ENCODE measurements at regions not wholly inside any gene's neighbourhood (a gene's known extent, or its start where the extent isn't known, plus 50 kb on each side); places are given as distances from the start of the nearest gene placed in this dataset.

DNA sequence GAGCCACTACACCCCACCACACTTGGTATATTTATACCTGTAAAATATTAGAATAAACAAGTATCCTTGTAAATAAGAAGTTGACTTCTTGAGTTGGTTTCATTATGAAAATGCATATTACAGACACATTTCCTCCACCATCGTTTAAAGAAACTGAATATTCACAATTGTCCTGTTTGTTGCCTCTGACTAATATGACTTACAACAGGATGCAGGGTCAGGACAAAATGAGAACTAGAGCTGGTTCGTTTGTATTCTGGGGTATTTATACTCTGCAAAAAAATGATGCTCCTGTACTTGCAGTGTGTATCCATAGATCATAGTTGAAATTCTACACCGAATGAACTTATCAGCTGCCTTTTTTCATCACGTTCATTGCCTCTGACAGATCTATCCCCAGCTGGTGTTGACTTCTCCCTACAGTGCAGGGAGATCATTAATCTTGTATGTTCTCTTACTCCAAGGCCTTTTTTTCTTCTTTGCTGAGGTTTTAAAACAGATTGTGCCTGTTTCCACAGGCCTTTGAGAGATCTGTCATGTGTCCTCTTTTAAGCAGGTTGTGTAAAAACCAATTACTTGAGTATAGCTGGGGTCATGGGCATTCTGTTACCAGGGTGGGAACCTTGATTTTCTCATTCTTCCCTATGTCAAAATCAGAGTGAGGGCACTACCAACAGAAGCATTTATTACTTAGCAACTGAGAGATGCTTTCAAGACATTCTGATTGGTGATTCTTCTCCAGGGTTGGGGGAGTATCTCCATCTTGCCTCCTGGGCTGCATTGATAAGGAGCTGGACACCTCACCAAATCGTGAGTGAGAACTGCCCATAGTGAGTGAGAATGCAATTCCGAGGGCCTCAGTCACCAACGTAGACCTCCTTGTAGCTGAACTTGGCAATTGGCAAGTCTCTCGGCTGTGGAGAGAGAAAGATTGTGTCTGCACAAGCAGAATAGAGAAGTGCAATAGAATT, 78.8 kb upstream of the CD83 start:
- Histone ChIP-seq H3K9ac (ENCODE audit: low read length) (no peak overlapping the region), H3K79me2 (ENCODE audit: insufficient read depth, low read length) (no peaks in the 10 kb centered on the region), H3K9me3 (ENCODE audit: control insufficient read depth in 1 of 2, insufficient read depth in 1 of 2, low read depth in 1 of 2, low read length in 2 of 2) (no peaks in the 10 kb centered on the region), H3K4me1 (ENCODE audit: control insufficient read depth in 1 of 2, insufficient read depth in 2 of 2, low read length in 2 of 2) (peaks cover 0 to 6% of the 10 kb centered on the region in 2 experiments; a peak in 2 of 4 replicates), H4K20me1 (ENCODE audit: insufficient read depth) (no peaks in the 10 kb centered on the region), H3K9me2 (ENCODE audit: insufficient read depth) (no peaks in the 10 kb centered on the region), H3K36me3 (ENCODE audit: control insufficient read depth in 1 of 2, insufficient read depth in 2 of 2, low read length in 2 of 2) (no peaks in the 10 kb centered on the region), H2AFZ (ENCODE audit: low read depth, low read length, poor library complexity, severe bottlenecking) (no peak overlapping the region), H3K4me2 (ENCODE audit: low read length) (no peak overlapping the region), H3K27ac (ENCODE audit: low read depth, low read length) (no peak overlapping the region), H3K27me3 (ENCODE audit: insufficient read depth, low read length) (no peaks in the 10 kb centered on the region), H3K4me3 (replicated peaks in 1 of 2; ENCODE audit: low read depth in 1 of 2, low read length in 2 of 2) (no peak overlapping the region)
- POLR2A ChIA-PET, result no interaction called here
- no peak for TF ChIP-seq TCF7L2 (IDR thresholded peaks at IDR 0.05; ENCODE audit: borderline replicate concordance, extremely low read depth, insufficient read depth, insufficient read length)
- no peak for TF ChIP-seq CEBPB (IDR thresholded peaks at IDR 0.05; ENCODE audit: low read depth)
- no peak for TF ChIP-seq SIN3A (IDR thresholded peaks at IDR 0.05; ENCODE audit: low read depth)
- no peak for TF ChIP-seq SP1 (IDR thresholded peaks at IDR 0.05; ENCODE audit: low read depth)
- no peak for TF ChIP-seq EZH2phosphoT487 (IDR thresholded peaks at IDR 0.05; ENCODE audit: borderline replicate concordance)
- intact Hi-C loops (cut with micrococcal nuclease), result no loop called here
- DNase-seq (ENCODE audit: low read depth, low spot score) (no peak), ATAC-seq (no peak)
- RAD21 ChIA-PET (ENCODE audit: low non-redundant PET in 1 of 2, low total read pairs in 2 of 2, uncharacterized antibody in 2 of 2, unreplicated experiment in 2 of 2), result no interaction called here
- CTCF ChIA-PET, result interaction anchor here (1.4 to 3.0 kb wide), 4 partner anchors 7 to 130 kb away, joined by 3 to 18 read pairs (median 4); no protein-coding TSS in a partner anchor
- no TSS peak for BruUV-seq (replicated peaks)

DNA sequence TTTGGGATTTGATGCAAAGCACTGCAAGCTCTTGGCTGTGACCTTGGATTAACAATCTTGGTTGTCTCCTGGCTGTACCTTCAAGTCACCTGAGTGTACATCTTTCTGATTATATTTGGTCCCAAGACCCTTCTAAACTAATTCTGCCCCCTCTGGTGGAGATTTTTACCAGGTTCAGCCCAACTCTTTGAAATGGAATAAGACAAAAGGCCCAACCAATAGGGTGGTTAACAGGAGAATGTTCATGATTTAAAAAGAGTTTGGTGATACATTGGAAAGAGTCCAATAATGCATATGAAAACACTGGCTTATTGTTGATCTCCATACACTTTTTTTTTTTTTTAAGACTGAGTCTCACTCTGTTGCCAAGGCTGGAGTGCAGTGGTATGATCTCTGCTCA, 77.5 kb upstream of the CD83 start:
- no TSS peak for BruUV-seq (replicated peaks)
- Histone ChIP-seq H3K9ac (ENCODE audit: low read length) (no peak overlapping the region), H3K4me3 (replicated peaks in 1 of 2; ENCODE audit: low read depth in 1 of 2, low read length in 2 of 2) (no peak overlapping the region), H3K27ac (ENCODE audit: low read depth, low read length) (no peak overlapping the region), H3K36me3 (ENCODE audit: control insufficient read depth in 1 of 2, insufficient read depth in 2 of 2, low read length in 2 of 2) (no peaks in the 10 kb centered on the region), H2AFZ (ENCODE audit: low read depth, low read length, poor library complexity, severe bottlenecking) (no peak overlapping the region), H3K4me2 (ENCODE audit: low read length) (no peak overlapping the region), H3K4me1 (ENCODE audit: control insufficient read depth in 1 of 2, insufficient read depth in 2 of 2, low read length in 2 of 2) (peaks cover 0 to 6% of the 10 kb centered on the region in 2 experiments; a peak in 2 of 4 replicates), H3K9me3 (ENCODE audit: control insufficient read depth in 1 of 2, insufficient read depth in 1 of 2, low read depth in 1 of 2, low read length in 2 of 2) (no peaks in the 10 kb centered on the region), H4K20me1 (ENCODE audit: insufficient read depth) (no peaks in the 10 kb centered on the region), H3K9me2 (ENCODE audit: insufficient read depth) (no peaks in the 10 kb centered on the region), H3K79me2 (ENCODE audit: insufficient read depth, low read length) (no peaks in the 10 kb centered on the region), H3K27me3 (ENCODE audit: insufficient read depth, low read length) (no peaks in the 10 kb centered on the region)
- TF ChIP-seq, protein P1, sequence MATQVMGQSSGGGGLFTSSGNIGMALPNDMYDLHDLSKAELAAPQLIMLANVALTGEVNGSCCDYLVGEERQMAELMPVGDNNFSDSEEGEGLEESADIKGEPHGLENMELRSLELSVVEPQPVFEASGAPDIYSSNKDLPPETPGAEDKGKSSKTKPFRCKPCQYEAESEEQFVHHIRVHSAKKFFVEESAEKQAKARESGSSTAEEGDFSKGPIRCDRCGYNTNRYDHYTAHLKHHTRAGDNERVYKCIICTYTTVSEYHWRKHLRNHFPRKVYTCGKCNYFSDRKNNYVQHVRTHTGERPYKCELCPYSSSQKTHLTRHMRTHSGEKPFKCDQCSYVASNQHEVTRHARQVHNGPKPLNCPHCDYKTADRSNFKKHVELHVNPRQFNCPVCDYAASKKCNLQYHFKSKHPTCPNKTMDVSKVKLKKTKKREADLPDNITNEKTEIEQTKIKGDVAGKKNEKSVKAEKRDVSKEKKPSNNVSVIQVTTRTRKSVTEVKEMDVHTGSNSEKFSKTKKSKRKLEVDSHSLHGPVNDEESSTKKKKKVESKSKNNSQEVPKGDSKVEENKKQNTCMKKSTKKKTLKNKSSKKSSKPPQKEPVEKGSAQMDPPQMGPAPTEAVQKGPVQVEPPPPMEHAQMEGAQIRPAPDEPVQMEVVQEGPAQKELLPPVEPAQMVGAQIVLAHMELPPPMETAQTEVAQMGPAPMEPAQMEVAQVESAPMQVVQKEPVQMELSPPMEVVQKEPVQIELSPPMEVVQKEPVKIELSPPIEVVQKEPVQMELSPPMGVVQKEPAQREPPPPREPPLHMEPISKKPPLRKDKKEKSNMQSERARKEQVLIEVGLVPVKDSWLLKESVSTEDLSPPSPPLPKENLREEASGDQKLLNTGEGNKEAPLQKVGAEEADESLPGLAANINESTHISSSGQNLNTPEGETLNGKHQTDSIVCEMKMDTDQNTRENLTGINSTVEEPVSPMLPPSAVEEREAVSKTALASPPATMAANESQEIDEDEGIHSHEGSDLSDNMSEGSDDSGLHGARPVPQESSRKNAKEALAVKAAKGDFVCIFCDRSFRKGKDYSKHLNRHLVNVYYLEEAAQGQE (IDR thresholded peaks at IDR 0.05; ENCODE audit: low read depth), result no peak
- no peak for TF ChIP-seq FOSL1 (IDR thresholded peaks at IDR 0.05; ENCODE audit: low read depth)
- TF ChIP-seq, protein P2, sequence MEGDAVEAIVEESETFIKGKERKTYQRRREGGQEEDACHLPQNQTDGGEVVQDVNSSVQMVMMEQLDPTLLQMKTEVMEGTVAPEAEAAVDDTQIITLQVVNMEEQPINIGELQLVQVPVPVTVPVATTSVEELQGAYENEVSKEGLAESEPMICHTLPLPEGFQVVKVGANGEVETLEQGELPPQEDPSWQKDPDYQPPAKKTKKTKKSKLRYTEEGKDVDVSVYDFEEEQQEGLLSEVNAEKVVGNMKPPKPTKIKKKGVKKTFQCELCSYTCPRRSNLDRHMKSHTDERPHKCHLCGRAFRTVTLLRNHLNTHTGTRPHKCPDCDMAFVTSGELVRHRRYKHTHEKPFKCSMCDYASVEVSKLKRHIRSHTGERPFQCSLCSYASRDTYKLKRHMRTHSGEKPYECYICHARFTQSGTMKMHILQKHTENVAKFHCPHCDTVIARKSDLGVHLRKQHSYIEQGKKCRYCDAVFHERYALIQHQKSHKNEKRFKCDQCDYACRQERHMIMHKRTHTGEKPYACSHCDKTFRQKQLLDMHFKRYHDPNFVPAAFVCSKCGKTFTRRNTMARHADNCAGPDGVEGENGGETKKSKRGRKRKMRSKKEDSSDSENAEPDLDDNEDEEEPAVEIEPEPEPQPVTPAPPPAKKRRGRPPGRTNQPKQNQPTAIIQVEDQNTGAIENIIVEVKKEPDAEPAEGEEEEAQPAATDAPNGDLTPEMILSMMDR (IDR thresholded peaks at IDR 0.05 in 2 of 3, conservative IDR thresholded peaks at IDR 0.05 in 1 of 3; ENCODE audit: borderline replicate concordance in 1 of 3, insufficient read depth in 1 of 3, low read depth in 2 of 3, low read length in 2 of 3), result 0 out of 6 replicates have a peak, but pooled peaks of 1 of the 3 experiments have one; percentile 13
- CTCF ChIA-PET, result interaction anchor here (1.4 to 2.4 kb wide), 2 partner anchors 127 to 131 kb away, joined by 3 to 5 read pairs; no protein-coding TSS in a partner anchor
- intact Hi-C loops (cut with micrococcal nuclease), result no loop called here
- DNase-seq (ENCODE audit: low read depth, low spot score) (no peak), ATAC-seq (no peak)
- POLR2A ChIA-PET, result no interaction called here
- RAD21 ChIA-PET (ENCODE audit: low non-redundant PET in 1 of 2, low total read pairs in 2 of 2, uncharacterized antibody in 2 of 2, unreplicated experiment in 2 of 2), result no interaction called here

All from HCT116 (cell line).